NB4 (cell line): ENCODE measurements at regions not wholly inside any gene's neighbourhood (a gene's known extent, or its start where the extent isn't known, plus 50 kb on each side); places are given as distances from the start of the nearest gene placed in this dataset.

Experiments used
- DNase-seq: peaks from one replicate; pipeline ENCODE4 v3.0.0; 2010; ENCODE audit warnings: low read depth
- H3K4me3 ChIP-seq: one replicate; pipeline ENCODE4 v1.5.1; 2011; ENCODE audit warnings: mild to moderate bottlenecking, low read depth, low read length, moderate library complexity
- CTCF ChIP-seq: IDR thresholded peaks from one replicate; pipeline ENCODE4 v1.5.1; 2012; ENCODE audit warnings: low read depth, low read length
- MAX ChIP-seq: IDR thresholded peaks from 2 replicates; pipeline ENCODE4 v1.6.1; 2011; ENCODE audit warnings: low read depth, low read length
- MYC ChIP-seq: IDR thresholded peaks from 2 replicates; pipeline ENCODE4 v1.6.1; 2011; ENCODE audit warnings: low read depth, low read length
- POLR2A ChIP-seq: IDR thresholded peaks from 2 replicates; pipeline ENCODE4 v1.6.1; 2011; ENCODE audit warnings: mild to moderate bottlenecking; ENCODE audit not compliant: insufficient read length; ENCODE audit errors: extremely low read depth

GRCh38 chr10:78140066-78140630 lies 106.5 kb downstream of the RPS24 start:
- TF ChIP-seq CTCF (no peak), MAX (no peak), POLR2A (no peak), MYC (no peak)
- H3K4me3 ChIP-seq: no peak overlapping the region
- DNase-seq: no peak

GRCh38 chr10:78143576-78143975 lies 109.9 kb downstream of the RPS24 start:
- no peak overlapping the region for H3K4me3 ChIP-seq
- no peak for DNase-seq
- TF ChIP-seq POLR2A (no peak), MYC (no peak), MAX (no peak), CTCF (no peak)

- no peak overlapping the region for H3K4me3 ChIP-seq
- no peak for TF ChIP-seq MAX
- no peak for TF ChIP-seq MYC
- no peak for TF ChIP-seq CTCF
- TF ChIP-seq POLR2A: no peak
- DNase-seq: no peak
Observed at GRCh38 chr10:78146200-78146599, 112.5 kb downstream of the RPS24 start.

- no peak for DNase-seq
- no peak for TF ChIP-seq POLR2A
- no peak for TF ChIP-seq CTCF
- H3K4me3 ChIP-seq: no peak overlapping the region
Observed at GRCh38 chr10:78147202-78147601, 113.5 kb downstream of the RPS24 start.

GRCh38 chr10:78148216-78148960 lies 114.7 kb downstream of the RPS24 start:
- no peak for TF ChIP-seq MAX
- no peak for TF ChIP-seq MYC
- no peak for TF ChIP-seq CTCF
- no peak for TF ChIP-seq POLR2A
- no peak overlapping the region for H3K4me3 ChIP-seq
- DNase-seq: no peak

- TF ChIP-seq POLR2A (no peak), MYC (no peak), MAX (no peak), CTCF (no peak)
- H3K4me3 ChIP-seq: no peak overlapping the region
- DNase-seq: no peak
Observed at GRCh38 chr10:78148961-78149612, 115.4 kb downstream of the RPS24 start.
